OCI-LY3 (cell line): ENCODE measurements at regions not wholly inside any gene's neighbourhood (a gene's known extent, or its start where the extent isn't known, plus 50 kb on each side); places are given as distances from the start of the nearest gene placed in this dataset.

Experiments
- EZH2phosphoT487 ChIP-seq: fragments of 200-600 bp; shearing (Covaris generic); IDR thresholded peaks from 2 replicates; pipeline ENCODE4 v1.6.1; 2018; ENCODE audit warnings: antibody characterized with exemption, mixed run types, low read depth
- TF ChIP-seq, protein P1 (sequence below): fragments of 200-600, 300-600 bp; sonication (generic); IDR thresholded peaks from 2 replicates; pipeline ENCODE4 v1.5.1; 2014; ENCODE audit warnings: antibody characterized with exemption, low read length, low read depth

DNA sequence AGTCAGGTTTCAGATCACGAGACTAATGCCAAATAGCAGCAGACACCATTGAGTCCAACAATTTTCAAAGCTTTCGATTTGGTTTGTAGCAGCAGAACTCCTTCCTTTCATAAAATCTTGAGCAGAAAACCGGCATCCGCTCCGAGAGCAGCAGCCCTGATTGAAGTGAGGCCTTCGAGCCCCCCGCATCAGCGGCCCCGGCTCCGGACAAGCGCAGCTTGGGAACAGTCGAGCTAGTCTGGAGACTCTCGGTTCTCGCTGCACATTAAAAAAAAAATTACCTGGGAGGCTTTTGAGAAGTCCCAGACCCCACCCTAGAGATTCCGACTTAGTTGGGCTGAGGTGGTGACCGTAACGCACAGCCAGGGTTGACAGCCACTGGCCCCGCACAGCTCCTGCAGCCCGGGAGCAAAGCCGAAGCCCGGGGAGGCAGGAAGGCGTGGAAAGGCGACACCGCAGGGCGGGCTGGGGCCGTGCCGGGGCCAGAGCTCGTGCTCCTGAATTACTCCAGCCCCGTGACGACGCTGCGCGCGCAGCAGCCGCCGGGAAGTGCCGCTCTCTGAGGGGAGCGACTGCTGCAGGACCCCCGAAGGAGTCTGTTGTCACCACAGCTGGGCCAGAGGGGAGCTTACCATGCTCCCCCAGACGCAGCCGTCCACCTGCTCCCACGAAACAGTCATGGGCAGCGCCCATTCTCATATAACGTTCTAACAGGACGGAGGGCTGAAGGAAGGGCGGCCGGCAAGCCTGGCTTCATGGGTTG is 57.8 kb downstream of the SPATA19 start:
- TF ChIP-seq, protein P1, sequence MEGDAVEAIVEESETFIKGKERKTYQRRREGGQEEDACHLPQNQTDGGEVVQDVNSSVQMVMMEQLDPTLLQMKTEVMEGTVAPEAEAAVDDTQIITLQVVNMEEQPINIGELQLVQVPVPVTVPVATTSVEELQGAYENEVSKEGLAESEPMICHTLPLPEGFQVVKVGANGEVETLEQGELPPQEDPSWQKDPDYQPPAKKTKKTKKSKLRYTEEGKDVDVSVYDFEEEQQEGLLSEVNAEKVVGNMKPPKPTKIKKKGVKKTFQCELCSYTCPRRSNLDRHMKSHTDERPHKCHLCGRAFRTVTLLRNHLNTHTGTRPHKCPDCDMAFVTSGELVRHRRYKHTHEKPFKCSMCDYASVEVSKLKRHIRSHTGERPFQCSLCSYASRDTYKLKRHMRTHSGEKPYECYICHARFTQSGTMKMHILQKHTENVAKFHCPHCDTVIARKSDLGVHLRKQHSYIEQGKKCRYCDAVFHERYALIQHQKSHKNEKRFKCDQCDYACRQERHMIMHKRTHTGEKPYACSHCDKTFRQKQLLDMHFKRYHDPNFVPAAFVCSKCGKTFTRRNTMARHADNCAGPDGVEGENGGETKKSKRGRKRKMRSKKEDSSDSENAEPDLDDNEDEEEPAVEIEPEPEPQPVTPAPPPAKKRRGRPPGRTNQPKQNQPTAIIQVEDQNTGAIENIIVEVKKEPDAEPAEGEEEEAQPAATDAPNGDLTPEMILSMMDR = no peak
- no peak for TF ChIP-seq EZH2phosphoT487
